GM18511 (cell line): ENCODE measurements at regions not wholly inside any gene's neighbourhood (a gene's known extent, or its start where the extent isn't known, plus 50 kb on each side); places are given as distances from the start of the nearest gene placed in this dataset.

Experiments used
- ATAC-seq: cut with Tn5 transposase; IDR thresholded peaks from one replicate; pipeline ENCODE4 v1.9.1; 2021; ENCODE audit warnings: mild to moderate bottlenecking, moderate library complexity; ENCODE audit not compliant: unreplicated experiment

DNA sequence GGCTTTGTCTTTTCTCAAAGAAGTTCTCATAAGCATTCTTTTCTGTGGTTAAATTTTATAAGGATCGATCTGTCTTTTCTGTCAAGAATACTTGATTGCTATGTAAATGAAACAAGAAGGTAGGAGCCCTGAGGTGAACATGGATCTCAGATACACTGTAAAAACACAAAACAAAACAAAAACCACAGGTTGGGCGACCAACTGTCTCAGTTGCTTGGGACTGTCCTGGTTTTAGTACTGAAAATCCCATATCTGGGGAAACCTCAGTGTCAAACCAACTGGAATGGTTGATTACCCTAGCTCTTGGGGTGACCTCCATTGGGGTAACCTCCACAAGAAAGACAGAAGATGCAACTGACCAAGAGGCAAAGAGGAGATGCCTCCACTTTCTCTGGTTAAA, 55.8 kb upstream of the TMEM178A start:
- no peak for ATAC-seq

DNA sequence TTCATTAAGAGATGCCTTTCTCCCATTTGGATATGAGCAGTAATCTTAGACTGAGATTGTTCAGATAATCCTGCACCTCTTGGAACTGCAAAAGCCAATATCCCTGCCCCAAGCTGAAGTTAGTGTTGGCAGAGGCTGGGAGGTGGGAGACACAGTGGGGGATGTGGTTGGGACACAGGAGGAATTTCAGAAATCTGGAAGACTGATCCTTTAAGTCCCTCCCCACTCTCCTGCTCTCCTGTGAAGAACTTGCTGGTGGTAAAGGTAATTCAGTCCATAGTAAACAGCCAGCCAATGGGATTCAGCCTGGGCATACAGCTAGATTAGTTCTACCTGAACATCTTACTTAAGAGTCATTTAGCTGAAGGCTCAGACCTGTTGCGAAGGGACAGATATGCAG, 50.0 kb upstream of the TMEM178A start:
- ATAC-seq = no peak
